ENCODE measurements at regions not wholly inside any gene's neighbourhood (a gene's known extent, or its start where the extent isn't known, plus 50 kb on each side); places are given as distances from the start of the nearest gene placed in this dataset.
A peak's percentile ranks its signal among the peaks of the same experiment; 100 is the strongest.
"Not testable (repeated sequence)": the region's sequence is repeated elsewhere in the genome, so short reads cannot be mapped to it uniquely, and the experiment has no call there.

- H3K4me1 ChIP-seq (ENCODE audit: control extremely low read depth in 1 of 4, control insufficient read depth in 4 of 4, insufficient read depth in 4 of 4, low read length in 3 of 4) = peaks cover 0 to 2% (median 0%) of the 10 kb centered on the region in 4 experiments
- no peaks in the 10 kb centered on the region for H3K36me3 ChIP-seq (ENCODE audit: control insufficient read depth in 4 of 4, insufficient read depth in 4 of 4, low read length in 3 of 4)
- ChIA-PET POLR2A (no interaction called here), CTCF (no interaction called here)
- H3K9me3 ChIP-seq (ENCODE audit: control extremely low read depth in 1 of 5, control insufficient read depth in 4 of 5, insufficient read depth in 2 of 5, low read depth in 1 of 5, low read length in 4 of 5) = no peaks in the 10 kb centered on the region
- WGBS (ENCODE audit: insufficient coverage) = 98% methylated on average over 27 of the region's 30 CpGs
- no peak overlapping the region for H3K27ac ChIP-seq (ENCODE audit: insufficient read depth in 1 of 2, low read depth in 1 of 2, low read length in 2 of 2, poor library complexity in 1 of 2, severe bottlenecking in 2 of 2)
- H3K27me3 ChIP-seq (replicated peaks in 2 of 5; ENCODE audit: control insufficient read depth in 4 of 5, insufficient read depth in 5 of 5, low read length in 4 of 5) = peaks cover 0 to 8% (median 0%) of the 10 kb centered on the region in 5 experiments
- no peak for DNase-seq
- no peak overlapping the region for H3K4me3 ChIP-seq (ENCODE audit: control insufficient read depth in 1 of 7, extremely low read depth in 1 of 7, insufficient read depth in 4 of 7, low read depth in 2 of 7, low read length in 6 of 7)
These were observed 294.6 kb upstream of the ZNF337 start for GRCh38 chr20:25991051-25991755.

DNA sequence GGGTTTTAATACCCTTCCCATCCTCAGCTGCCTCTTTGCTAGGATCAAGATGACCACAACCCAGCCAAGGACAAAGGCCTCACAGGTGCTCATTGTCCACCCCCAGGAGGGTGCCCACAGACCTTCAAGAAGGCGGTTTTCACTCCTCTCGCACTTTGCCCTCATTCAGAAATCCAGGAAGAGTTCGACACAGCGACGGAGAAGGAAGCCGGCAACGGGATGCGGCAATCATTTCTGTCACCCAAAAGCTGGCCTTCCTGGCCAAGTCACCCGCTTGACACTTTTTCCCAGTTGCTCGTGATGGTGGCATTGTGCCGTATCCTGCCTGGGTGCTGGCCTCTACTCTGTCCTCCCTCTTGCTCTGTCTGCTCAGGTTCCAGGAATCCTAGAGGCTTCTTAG, 293.0 kb upstream of the ZNF337 start:
- DNase-seq; H3K36me3 ChIP-seq (ENCODE audit: control insufficient read depth in 4 of 4, insufficient read depth in 4 of 4, low read length in 3 of 4); H3K27ac ChIP-seq (ENCODE audit: insufficient read depth in 1 of 2, low read depth in 1 of 2, low read length in 2 of 2, poor library complexity in 1 of 2, severe bottlenecking in 2 of 2); POLR2A ChIA-PET; CTCF ChIA-PET; H3K9me3 ChIP-seq (ENCODE audit: control extremely low read depth in 1 of 5, control insufficient read depth in 4 of 5, insufficient read depth in 2 of 5, low read depth in 1 of 5, low read length in 4 of 5); H3K4me1 ChIP-seq (ENCODE audit: control extremely low read depth in 1 of 4, control insufficient read depth in 4 of 4, insufficient read depth in 4 of 4, low read length in 3 of 4); H3K4me3 ChIP-seq (ENCODE audit: control insufficient read depth in 1 of 7, extremely low read depth in 1 of 7, insufficient read depth in 4 of 7, low read depth in 2 of 7, low read length in 6 of 7): not testable (repeated sequence)
- peaks cover 0 to 16% (median 2%) of the 10 kb centered on the region in 5 experiments for H3K27me3 ChIP-seq (replicated peaks in 2 of 5; ENCODE audit: control insufficient read depth in 4 of 5, insufficient read depth in 5 of 5, low read length in 4 of 5)
- 96% methylated on average over 11 of the region's 11 CpGs for WGBS (ENCODE audit: insufficient coverage)

- POLR2A ChIA-PET = no interaction called here
- no peak overlapping the region for H3K27ac ChIP-seq (ENCODE audit: insufficient read depth in 1 of 2, low read depth in 1 of 2, low read length in 2 of 2, poor library complexity in 1 of 2, severe bottlenecking in 2 of 2)
- H3K9me3 ChIP-seq (ENCODE audit: control extremely low read depth in 1 of 5, control insufficient read depth in 4 of 5, insufficient read depth in 2 of 5, low read depth in 1 of 5, low read length in 4 of 5) = no peaks in the 10 kb centered on the region
- CTCF ChIA-PET = no interaction called here
- WGBS (ENCODE audit: insufficient coverage) = 97% methylated on average over 19 of the region's 19 CpGs
- DNase-seq = no peak
- H3K27me3 ChIP-seq (replicated peaks in 2 of 5; ENCODE audit: control insufficient read depth in 4 of 5, insufficient read depth in 5 of 5, low read length in 4 of 5) = peaks cover 0 to 16% (median 2%) of the 10 kb centered on the region in 5 experiments
- H3K4me1 ChIP-seq (ENCODE audit: control extremely low read depth in 1 of 4, control insufficient read depth in 4 of 4, insufficient read depth in 4 of 4, low read length in 3 of 4) = peaks cover 0 to 2% (median 0%) of the 10 kb centered on the region in 4 experiments
- no peak overlapping the region for H3K4me3 ChIP-seq (ENCODE audit: control insufficient read depth in 1 of 7, extremely low read depth in 1 of 7, insufficient read depth in 4 of 7, low read depth in 2 of 7, low read length in 6 of 7)
- H3K36me3 ChIP-seq (ENCODE audit: control insufficient read depth in 4 of 4, insufficient read depth in 4 of 4, low read length in 3 of 4) = no peaks in the 10 kb centered on the region
These were observed 292.5 kb upstream of the ZNF337 start for GRCh38 chr20:25989196-25989595.

DNA sequence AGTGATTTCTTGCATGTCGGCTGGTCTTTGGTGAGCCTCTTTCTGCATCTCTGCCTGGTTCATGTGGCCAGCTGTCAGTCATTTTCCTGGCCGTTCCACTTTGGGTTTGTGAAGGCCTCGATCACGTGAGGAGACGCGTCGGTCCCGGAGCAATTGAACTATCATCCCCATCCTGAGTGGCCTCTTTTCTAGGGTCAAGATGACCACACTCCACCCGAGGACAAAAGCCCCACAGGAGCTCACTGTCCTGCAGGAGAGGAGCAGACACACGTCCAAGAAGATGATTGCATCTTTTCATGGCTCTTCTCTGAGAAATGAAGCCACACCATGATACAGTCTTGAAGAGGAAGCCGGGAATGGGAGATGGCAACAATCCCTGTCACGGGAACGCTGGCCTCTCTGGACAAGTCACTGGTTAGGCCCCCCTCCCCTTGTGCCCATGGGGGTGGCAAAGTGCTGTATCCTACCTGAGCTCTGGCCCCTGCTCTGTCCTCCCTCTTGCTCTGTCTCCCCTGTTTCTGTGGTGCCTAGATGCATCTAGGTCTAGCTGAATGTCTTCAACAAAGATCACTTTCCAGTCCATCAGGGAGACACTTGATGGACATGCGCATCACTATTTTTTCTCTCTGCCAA, 291.4 kb upstream of the ZNF337 start:
- H3K4me1 ChIP-seq (ENCODE audit: control extremely low read depth in 1 of 4, control insufficient read depth in 4 of 4, insufficient read depth in 4 of 4, low read length in 3 of 4); H3K36me3 ChIP-seq (ENCODE audit: control insufficient read depth in 4 of 4, insufficient read depth in 4 of 4, low read length in 3 of 4); H3K4me3 ChIP-seq (ENCODE audit: control insufficient read depth in 1 of 7, extremely low read depth in 1 of 7, insufficient read depth in 4 of 7, low read depth in 2 of 7, low read length in 6 of 7); CTCF ChIA-PET; H3K27ac ChIP-seq (ENCODE audit: insufficient read depth in 1 of 2, low read depth in 1 of 2, low read length in 2 of 2, poor library complexity in 1 of 2, severe bottlenecking in 2 of 2); H3K9me3 ChIP-seq (ENCODE audit: control extremely low read depth in 1 of 5, control insufficient read depth in 4 of 5, insufficient read depth in 2 of 5, low read depth in 1 of 5, low read length in 4 of 5); DNase-seq; POLR2A ChIA-PET: not testable (repeated sequence)
- WGBS (ENCODE audit: insufficient coverage) = 94% methylated on average over 13 of the region's 14 CpGs
- H3K27me3 ChIP-seq (replicated peaks in 2 of 5; ENCODE audit: control insufficient read depth in 4 of 5, insufficient read depth in 5 of 5, low read length in 4 of 5) = peaks cover 0 to 16% (median 2%) of the 10 kb centered on the region in 5 experiments

DNA sequence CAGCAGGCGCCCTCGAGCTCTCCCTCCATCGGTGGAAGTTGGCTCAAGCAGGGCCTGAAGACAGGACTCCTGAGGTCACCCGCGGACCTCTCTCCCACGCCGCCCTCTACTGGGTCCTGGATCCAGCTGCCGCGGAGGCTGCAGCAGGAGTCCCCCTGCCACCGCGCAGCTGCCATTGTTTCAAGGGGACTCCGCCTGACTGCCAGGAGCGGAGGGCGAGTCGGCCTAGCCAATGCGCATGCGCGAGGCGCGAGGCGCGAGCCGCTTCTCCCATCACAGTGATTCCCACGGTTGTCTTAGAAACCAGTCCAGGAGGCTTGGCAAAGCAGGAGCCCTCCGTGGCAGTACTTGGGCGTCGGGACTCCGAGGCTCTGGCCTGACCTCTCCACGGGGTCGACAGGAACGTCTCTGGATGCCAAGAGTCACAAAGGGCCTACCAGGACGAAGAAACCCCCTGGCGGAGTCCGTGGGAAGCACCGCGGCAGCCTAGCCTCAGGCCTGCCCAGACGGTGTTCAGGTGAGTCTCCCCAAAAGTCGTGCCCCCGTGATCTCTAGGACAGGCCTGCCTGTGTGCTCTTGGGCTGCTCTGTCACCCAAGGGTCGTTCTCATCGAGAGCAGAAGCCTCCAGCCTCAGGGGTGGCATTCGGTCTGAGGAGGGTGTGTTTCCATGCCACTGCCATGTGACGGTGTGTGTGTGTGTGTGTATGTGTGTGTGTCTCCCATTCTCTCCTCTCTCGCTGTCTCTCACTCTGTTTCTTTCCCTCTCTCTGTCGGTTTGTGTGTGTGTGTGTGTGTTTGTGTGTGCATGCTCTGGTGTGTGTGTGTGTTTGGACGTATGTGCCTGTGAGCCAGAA, 290.6 kb upstream of the ZNF337 start:
- Histone ChIP-seq H3K27me3 (replicated peaks in 2 of 5; ENCODE audit: control insufficient read depth in 4 of 5, insufficient read depth in 5 of 5, low read length in 4 of 5) (peaks cover 0 to 16% (median 2%) of the 10 kb centered on the region in 5 experiments), H3K9me3 (ENCODE audit: control extremely low read depth in 1 of 5, control insufficient read depth in 4 of 5, insufficient read depth in 2 of 5, low read depth in 1 of 5, low read length in 4 of 5) (no peaks in the 10 kb centered on the region), H3K27ac (ENCODE audit: insufficient read depth in 1 of 2, low read depth in 1 of 2, low read length in 2 of 2, poor library complexity in 1 of 2, severe bottlenecking in 2 of 2) (no peak overlapping the region), H3K36me3 (ENCODE audit: control insufficient read depth in 4 of 4, insufficient read depth in 4 of 4, low read length in 3 of 4) (no peaks in the 10 kb centered on the region), H3K4me3 (ENCODE audit: control insufficient read depth in 1 of 7, extremely low read depth in 1 of 7, insufficient read depth in 4 of 7, low read depth in 2 of 7, low read length in 6 of 7) (peak overlapping the region in 6 of 7 experiments; percentile 8 to 75 (median 40)), H3K4me1 (ENCODE audit: control extremely low read depth in 1 of 4, control insufficient read depth in 4 of 4, insufficient read depth in 4 of 4, low read length in 3 of 4) (peaks cover 0 to 2% (median 0%) of the 10 kb centered on the region in 4 experiments)
- ChIA-PET POLR2A (no interaction called here), CTCF (no interaction called here)
- peak; percentile 46 to 62 (median 59) for DNase-seq
- 23% methylated on average over 22 of the region's 46 CpGs for WGBS (ENCODE audit: insufficient coverage)

GRCh38 chr20:25985597-25985996, 288.9 kb upstream of the ZNF337 start:
- no peak overlapping the region for H3K4me3 ChIP-seq (ENCODE audit: control insufficient read depth in 1 of 7, extremely low read depth in 1 of 7, insufficient read depth in 4 of 7, low read depth in 2 of 7, low read length in 6 of 7)
- H3K27ac ChIP-seq (ENCODE audit: insufficient read depth in 1 of 2, low read depth in 1 of 2, low read length in 2 of 2, poor library complexity in 1 of 2, severe bottlenecking in 2 of 2) = no peak overlapping the region
- WGBS (ENCODE audit: insufficient coverage) = 95% methylated on average over 15 of the region's 15 CpGs
- H3K9me3 ChIP-seq (ENCODE audit: control extremely low read depth in 1 of 5, control insufficient read depth in 4 of 5, insufficient read depth in 2 of 5, low read depth in 1 of 5, low read length in 4 of 5) = no peaks in the 10 kb centered on the region
- H3K36me3 ChIP-seq (ENCODE audit: control insufficient read depth in 4 of 4, insufficient read depth in 4 of 4, low read length in 3 of 4) = no peaks in the 10 kb centered on the region
- POLR2A ChIA-PET = no interaction called here
- H3K27me3 ChIP-seq (replicated peaks in 2 of 5; ENCODE audit: control insufficient read depth in 4 of 5, insufficient read depth in 5 of 5, low read length in 4 of 5) = peaks cover 0 to 16% (median 2%) of the 10 kb centered on the region in 5 experiments
- no peak for DNase-seq
- peaks cover 0 to 2% (median 0%) of the 10 kb centered on the region in 4 experiments for H3K4me1 ChIP-seq (ENCODE audit: control extremely low read depth in 1 of 4, control insufficient read depth in 4 of 4, insufficient read depth in 4 of 4, low read length in 3 of 4)
- CTCF ChIA-PET = no interaction called here

DNA sequence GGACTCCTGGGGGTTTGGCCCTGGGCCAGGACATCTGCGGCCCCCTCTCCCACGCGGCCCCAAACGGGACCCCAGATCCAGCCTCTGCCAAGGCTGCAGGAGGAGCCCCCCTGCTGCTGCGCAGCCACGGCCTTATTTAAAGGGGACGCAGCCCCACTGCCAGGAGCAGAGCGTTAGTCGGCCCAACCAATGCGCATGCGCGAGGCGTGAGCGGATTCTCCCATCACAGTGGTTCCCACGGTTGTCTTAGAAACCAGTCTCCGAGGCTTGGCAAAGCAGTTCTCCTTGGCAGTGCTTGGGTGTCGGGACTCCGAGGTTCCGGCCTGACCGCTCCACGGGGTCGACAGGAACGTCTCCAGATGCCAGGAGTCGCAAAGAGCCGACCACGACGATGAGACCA, 288.3 kb upstream of the ZNF337 start:
- Histone ChIP-seq H3K27ac (ENCODE audit: insufficient read depth in 1 of 2, low read depth in 1 of 2, low read length in 2 of 2, poor library complexity in 1 of 2, severe bottlenecking in 2 of 2) (no peak overlapping the region), H3K9me3 (ENCODE audit: control extremely low read depth in 1 of 5, control insufficient read depth in 4 of 5, insufficient read depth in 2 of 5, low read depth in 1 of 5, low read length in 4 of 5) (no peaks in the 10 kb centered on the region), H3K36me3 (ENCODE audit: control insufficient read depth in 4 of 4, insufficient read depth in 4 of 4, low read length in 3 of 4) (no peaks in the 10 kb centered on the region), H3K4me1 (ENCODE audit: control extremely low read depth in 1 of 4, control insufficient read depth in 4 of 4, insufficient read depth in 4 of 4, low read length in 3 of 4) (peaks cover 0 to 2% (median 0%) of the 10 kb centered on the region in 4 experiments), H3K4me3 (ENCODE audit: control insufficient read depth in 1 of 7, extremely low read depth in 1 of 7, insufficient read depth in 4 of 7, low read depth in 2 of 7, low read length in 6 of 7) (peak overlapping the region in 1 of 7 experiments; percentile 47), H3K27me3 (replicated peaks in 2 of 5; ENCODE audit: control insufficient read depth in 4 of 5, insufficient read depth in 5 of 5, low read length in 4 of 5) (peaks cover 0 to 16% (median 2%) of the 10 kb centered on the region in 5 experiments)
- CTCF ChIA-PET = no interaction called here
- POLR2A ChIA-PET = no interaction called here
- peak; percentile 31 to 57 (median 33) for DNase-seq
- 70% methylated on average over 27 of the region's 27 CpGs for WGBS (ENCODE audit: insufficient coverage)

Data from common myeloid progenitor, CD34-positive (primary cell).